Right renal cortex interstitium (tissue), 3 donors: ENCODE measurements at regions not wholly inside any gene's neighbourhood (a gene's known extent, or its start where the extent isn't known, plus 50 kb on each side); places are given as distances from the start of the nearest gene placed in this dataset.
A peak's percentile ranks its signal among the peaks of the same experiment; 100 is the strongest.
"Not testable (repeated sequence)": the region's sequence is repeated elsewhere in the genome, so short reads cannot be mapped to it uniquely, and the experiment has no call there.

ENCODE experiments used
- DNase-seq, 3 donors: peaks; one replicate each; pipeline ENCODE4 v3.0.0-alpha.2; 2013; ENCODE audit warnings: low read depth in 3 of 3, low spot score in 2 of 3

GRCh38 chr15:32536507-32537172, 56.6 kb upstream of the GOLGA8N start:
- DNase-seq: peak in 1 of 3 donors; percentile 4

GRCh38 chr15:32536057-32536493, 57.2 kb upstream of the GOLGA8N start:
- not testable (repeated sequence) for DNase-seq

GRCh38 chr15:32535150-32535898, 57.9 kb upstream of the GOLGA8N start:
- DNase-seq: not testable (repeated sequence)

GRCh38 chr15:32522900-32523299, 67.5 kb upstream of the GOLGA8O start:
- DNase-seq: not testable (repeated sequence)

- not testable (repeated sequence) for DNase-seq
Measured at GRCh38 chr15:32522421-32522820, 67.0 kb upstream of the GOLGA8O start.

GRCh38 chr15:32518976-32519375, 63.5 kb upstream of the GOLGA8O start:
- DNase-seq: not testable (repeated sequence)

GRCh38 chr15:32518013-32518412, 62.6 kb upstream of the GOLGA8O start:
- not testable (repeated sequence) for DNase-seq

GRCh38 chr15:32516954-32517353, 61.5 kb upstream of the GOLGA8O start:
- DNase-seq: not testable (repeated sequence)

GRCh38 chr15:32513378-32513777, 57.9 kb upstream of the GOLGA8O start:
- DNase-seq: not testable (repeated sequence)

GRCh38 chr15:32510027-32510426, 54.6 kb upstream of the GOLGA8O start:
- DNase-seq: not testable (repeated sequence)

GRCh38 chr15:32508081-32508480, 52.6 kb upstream of the GOLGA8O start:
- not testable (repeated sequence) for DNase-seq

- DNase-seq: not testable (repeated sequence)
Measured at GRCh38 chr15:32506787-32507186, 51.4 kb upstream of the GOLGA8O start.

- not testable (repeated sequence) for DNase-seq
Measured at GRCh38 chr15:32505633-32506032, 50.2 kb upstream of the GOLGA8O start.
